Ecto neural progenitor cell (in vitro differentiated cells): ENCODE measurements at regions not wholly inside any gene's neighbourhood (a gene's known extent, or its start where the extent isn't known, plus 50 kb on each side); places are given as distances from the start of the nearest gene placed in this dataset.

Experiments
- DNase-seq: peaks from one replicate; pipeline ENCODE4 v3.0.0-alpha.2; 2018; ENCODE audit warnings: low spot score

DNA sequence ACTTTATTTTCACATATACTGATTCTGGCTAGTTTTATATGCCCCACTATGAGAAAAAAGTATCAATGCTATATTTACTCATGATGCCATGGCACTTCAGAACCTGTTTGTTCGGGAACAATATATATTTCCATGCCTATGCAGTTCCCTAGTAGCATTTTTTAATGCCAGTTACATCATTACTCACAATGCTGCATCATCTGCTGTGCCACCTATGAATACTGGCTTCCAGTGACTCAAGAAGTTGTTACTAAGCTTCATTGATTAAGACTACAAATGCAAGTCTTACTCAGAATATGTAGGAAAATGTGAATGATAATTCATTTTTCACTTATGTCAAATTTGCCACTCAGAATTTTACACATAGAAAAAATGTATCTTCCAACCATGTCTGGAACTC, 97.9 kb downstream of the MAFB start:
- DNase-seq, result no peak

DNA sequence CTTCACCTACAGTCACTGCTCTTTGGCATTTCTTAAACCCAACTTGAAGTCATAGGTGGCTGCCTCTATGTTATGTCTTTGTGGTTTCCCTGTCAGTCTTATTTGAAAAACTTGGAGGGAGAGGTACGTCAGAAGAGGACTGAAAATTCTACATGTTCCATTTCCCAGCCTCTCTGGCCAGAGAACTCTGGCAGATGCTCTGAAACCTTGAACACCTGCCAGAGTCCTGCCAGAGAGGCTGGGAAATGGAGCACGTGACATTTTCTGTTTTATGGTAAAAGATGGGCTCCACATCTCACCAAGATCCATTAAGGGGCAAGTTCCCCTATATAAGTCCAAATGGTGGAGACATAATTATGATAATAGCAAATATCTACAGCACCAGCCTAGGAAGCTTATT, 99.5 kb downstream of the MAFB start:
- no peak for DNase-seq

DNA sequence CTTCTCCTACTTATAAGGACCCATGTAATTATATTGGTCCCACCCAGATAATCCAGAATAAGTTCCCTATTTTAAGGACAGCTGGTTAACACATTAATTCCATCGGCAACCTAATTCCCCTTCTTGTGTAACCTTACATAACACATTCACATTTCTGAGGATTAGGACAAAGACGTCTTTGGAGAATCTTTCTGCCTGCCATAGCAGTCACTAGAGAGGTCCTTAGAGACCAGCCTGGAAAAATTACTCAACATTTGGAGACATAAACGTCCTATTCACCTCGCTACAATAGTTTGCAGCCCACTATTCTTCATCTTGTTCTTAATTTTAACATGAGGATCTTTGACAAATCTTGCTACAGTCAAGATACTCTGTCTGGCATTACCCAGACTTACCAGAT, 100.1 kb downstream of the MAFB start:
- peak; percentile 2 for DNase-seq

DNA sequence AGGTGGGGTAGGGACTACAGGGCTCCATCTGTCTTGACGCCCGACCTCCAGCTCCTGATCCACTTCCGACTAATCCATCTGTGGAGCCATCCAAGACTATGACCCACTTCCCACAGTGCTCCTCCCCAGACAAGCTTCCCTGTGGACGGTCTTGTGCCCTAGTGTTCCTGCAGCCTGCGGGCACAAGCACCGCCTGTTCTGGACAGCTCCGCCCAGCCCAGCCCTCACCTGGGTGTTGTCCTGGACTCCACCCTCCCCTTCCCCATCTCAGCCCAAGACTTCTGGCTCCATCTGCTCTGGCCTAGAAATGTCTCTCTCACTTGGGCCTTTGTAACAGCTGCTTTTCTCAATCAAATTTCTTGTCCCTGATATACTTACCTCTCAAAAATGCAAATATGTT, 102.0 kb downstream of the MAFB start:
- DNase-seq, result no peak

DNA sequence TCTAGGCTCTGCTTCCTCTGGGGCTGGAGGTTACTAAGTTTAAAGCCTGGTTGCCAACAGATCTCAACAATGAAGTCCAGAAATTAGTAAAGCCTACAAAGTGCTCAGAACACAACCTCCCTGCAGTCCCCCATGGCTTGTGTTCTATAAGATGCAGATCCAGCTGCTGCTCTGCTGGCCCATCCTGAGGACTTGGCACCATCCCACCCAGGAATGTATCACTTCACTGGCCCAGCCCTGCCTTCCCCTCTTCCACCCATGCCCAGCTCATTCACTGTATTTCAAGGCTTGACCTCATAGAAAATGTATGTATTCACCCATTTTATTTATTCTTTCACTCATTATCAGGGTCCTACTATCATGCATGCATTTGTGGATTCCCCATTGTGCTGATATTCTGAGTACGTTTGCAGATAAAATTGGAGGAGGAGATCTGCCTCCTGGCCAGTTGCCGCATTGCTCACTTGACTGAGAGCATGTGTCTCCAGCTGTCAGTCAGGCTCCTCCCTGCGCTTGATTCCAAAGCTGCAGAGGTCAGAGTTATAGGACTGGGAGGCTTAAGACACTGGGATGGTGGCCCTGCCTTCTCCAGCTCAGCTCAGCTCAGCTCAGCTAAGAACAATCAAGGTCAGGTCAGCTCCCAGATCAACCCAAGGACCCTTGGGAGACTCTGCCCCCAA, 104.8 kb downstream of the MAFB start:
- DNase-seq, result no peak

DNA sequence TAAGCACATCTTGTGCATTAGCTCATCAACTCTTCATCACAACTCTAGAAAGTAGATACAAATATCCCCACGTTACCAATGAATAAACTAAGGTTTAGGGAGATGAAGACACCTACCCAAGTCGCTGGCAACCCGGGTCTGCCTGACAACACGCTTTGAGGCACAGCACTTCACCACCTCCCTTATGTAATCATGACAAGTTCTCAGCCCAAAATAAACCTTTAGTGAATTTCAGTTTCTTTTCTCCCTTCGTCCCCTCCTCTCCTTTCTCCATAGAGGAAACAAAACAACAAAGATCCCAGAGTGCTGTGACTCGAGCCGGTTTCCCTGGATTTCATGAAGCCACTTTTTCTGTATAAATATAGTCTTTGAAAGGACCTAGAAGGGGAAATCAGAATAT, 105.4 kb downstream of the MAFB start:
- no peak for DNase-seq

DNA sequence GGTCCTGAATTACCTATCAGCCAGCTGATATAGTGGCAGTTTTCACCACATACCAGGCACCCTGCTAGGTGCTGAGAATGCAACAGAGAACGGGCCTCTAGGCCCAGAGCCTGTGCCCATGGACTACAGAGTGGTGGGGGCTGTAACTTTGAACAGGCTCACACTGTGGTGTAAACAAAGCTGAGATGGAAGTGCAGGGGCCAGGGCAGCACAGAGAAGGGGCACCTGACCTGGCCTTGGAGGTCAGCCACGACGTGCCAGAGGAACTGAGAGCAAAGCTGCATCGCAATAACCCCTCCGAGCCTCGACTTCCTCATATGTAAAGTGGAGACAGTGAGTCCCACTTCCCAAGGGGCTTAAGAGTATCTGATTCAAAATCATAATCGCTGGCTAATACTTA, 105.8 kb downstream of the MAFB start:
- DNase-seq, result no peak

DNA sequence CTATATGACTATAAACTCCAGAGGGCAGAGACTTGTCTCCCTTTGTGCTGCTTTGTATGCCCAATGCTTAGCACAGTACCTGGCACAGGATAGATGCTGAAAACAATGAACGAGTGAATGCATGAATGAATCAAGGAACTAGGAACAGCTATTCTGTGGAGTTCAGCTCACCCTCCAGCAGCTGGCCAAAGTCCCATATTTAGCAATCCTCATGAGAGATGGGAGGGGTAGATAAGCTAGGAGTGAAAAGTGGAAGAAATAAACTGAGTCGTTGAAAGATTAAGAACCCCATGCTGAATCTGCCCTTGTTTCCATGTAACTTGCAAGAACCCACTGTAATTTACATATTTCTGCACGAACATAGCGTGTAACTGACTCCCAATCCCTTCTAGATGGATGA, 106.5 kb downstream of the MAFB start:
- DNase-seq, result no peak

DNA sequence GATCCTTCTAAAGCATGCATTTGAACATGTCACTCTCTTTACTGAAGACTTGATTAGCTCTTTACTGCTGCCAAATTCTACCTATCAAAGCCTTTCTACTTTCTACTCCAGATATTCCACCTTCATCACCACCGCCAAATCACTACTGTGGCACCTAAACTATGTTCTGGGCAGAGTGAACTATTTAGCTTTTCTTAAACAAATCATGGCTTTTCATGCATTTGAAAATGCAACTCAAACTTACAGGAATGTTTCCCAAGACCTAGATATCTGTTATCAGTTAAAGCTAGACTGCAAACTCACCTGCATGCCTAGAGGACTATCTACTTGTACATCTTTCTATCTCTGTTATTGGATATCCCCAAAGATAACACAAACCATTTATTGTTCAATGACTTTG, 109.3 kb downstream of the MAFB start:
- DNase-seq, result no peak

DNA sequence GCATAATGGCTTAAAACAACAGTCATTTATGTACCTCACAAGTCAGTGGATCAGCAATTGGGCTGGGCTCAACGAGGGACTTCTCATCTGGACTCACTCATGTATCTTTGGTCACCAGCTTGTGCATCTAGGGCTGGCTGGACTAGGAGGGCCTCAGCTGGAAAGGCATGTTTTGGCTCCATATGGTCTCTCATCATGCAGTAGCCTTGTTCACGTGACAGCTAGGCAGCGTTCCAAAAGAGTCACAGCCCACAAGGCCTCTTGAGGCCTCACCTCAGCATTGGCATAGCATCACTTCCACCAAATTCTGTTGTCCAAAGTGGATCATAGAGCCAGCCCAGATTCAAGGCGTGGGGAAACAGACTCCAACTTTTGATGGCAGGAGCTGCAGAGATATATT, 110.1 kb downstream of the MAFB start:
- no peak for DNase-seq

DNA sequence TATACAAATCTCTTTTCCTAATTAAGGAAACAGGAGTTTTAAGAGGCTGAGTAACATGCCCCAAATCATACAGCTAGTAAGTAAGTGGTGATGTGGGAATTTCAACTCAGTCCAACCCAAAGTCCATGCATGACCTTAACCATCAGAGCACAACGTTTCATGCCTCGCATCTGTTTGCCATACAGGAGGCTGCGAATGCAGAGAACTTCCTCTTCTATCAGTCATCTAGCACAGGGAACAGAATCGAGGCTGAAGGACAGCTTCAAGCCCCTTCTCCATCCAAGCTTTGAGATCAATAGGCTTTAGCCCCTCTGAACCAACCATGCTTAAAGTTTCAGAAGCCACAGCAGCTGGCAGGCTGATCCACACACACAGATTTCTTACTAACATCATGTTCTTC, 113.2 kb downstream of the MAFB start:
- no peak for DNase-seq

DNA sequence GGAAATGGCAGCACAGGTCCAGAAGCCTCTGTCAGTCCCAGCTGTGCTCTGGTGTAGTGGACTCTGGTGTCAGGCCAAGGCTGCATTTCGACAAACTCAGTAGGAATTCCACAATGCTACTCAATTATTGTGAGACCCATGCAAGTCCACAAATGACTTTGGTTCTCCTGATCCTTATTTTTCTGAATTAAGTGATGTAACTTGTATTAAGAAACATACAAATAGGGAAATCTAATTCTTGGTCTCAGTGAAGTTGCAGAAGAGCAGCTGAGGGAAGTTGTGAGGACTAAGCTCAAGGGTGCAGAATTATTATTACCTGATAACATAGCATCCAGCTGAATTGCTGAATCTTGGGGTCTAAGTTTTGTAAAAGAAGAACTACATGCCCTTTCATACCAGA, 116.8 kb downstream of the MAFB start:
- DNase-seq, result no peak

DNA sequence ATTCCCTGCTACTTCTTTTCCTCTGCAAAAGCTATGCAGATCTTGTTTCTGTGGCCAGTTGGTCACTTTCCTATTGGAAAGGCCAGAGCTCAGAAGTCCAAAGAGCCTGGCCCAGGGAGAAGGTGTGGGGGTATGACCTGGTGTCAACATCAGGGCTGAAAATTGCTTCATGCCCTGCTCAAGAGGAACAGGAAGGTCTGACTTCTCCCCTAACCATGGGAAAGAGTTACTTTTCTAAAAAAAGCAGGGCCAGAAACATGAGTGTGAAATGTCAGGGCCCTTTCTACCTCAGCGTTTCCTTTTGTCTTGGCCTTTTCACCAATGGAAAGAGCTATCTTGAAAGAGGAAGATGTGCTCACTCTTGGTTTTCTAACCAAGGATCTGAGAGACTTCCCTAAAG, 117.4 kb downstream of the MAFB start:
- DNase-seq, result no peak

DNA sequence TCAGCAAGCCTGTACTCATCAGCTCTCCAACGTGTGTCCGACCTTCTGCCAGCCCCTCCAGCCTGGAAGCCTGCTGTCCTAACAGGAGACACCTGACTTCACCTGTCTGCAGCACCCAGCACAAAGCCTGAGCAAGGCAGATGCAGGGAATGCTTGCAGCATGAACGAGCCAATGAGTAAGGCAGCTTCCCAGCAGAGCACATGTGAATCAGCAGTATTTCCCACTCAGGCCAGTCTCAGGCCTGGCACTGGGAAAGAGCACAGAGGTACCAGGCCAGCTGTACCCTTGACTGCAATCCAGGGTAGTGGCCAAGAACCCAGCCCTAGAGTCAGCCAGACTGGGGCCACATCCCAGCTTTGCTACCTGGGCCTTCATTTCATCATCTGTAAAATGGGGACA, 120.8 kb downstream of the MAFB start:
- DNase-seq, result no peak

DNA sequence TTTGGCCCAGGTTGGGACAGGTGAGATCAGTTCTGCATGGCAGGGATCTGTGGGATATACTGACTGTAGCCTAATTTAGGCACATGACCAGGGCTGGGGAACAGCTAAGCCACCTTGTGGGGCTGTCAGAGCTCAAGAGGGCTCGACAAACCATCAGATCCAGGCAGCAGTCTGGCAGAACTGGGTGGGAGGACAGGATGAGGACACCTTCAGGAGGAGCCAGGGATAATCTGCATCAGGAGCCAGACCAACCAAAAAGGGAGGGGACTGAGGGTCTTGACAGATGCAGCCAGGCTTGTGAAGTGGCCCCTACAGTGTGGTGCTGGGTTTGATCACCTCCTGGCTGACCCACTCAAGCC, 123.4 kb downstream of the MAFB start:
- DNase-seq, result no peak

DNA sequence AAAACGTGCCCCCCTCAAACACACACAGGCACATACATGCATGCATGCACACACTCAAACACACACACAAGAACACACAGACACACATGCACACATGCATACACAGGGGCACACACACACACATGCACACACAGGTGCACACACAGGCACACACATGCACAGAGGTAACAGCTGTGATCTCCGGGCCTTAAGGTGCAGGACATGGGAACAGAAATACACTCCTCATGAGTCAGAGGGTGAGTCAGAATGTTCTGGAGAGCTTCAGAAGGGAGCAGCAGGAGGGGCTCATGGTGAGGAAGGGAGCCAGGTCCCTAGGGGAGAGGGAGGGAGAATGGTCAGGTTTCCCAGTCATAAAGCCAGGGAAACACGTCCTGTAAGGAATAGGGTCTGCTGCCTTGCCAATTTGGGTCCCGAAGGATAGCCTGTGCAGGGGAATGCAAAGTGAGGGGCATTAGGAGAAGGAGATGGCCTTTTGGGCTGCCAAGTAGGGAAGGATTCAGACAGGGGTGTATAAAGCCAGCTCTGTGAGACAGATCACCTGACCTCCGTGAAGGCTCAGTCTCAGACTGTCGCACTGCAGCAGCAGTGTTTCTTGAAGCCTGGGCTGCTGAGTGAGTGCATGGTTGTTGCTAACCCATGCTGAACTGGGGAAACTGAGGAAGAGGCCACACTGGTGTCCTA, 123.9 kb downstream of the MAFB start:
- no peak for DNase-seq

DNA sequence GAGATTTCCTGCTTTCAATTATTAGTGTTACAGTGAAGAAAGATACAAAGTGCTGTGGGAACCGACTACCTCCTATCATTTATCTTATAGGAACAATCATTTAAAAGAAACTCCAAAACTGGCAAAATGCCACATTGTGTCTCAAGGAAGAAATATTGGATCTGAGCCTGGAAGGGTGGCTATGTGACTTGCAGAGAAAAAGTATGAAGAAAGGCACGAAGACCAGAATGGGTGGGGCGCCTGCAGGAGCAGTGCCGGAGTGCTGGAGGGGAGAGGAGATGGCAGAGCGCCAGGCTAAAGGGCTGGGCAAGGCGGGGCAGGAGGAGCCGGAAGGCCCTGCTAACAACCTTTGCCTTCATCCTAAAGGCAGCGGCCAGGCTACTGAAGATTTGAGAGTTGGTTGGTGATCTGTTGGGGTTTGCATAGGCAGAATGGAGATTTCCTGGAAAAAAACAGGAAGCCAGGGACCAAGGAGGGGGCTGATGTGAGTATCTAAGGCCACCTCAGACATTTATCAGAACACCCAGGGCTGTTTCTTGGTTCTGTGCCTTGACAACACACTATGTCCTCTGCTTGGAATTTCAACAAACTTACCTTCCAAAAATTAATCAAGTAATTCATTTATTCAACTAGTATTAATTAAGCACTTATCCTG, 125.6 kb downstream of the MAFB start:
- no peak for DNase-seq

DNA sequence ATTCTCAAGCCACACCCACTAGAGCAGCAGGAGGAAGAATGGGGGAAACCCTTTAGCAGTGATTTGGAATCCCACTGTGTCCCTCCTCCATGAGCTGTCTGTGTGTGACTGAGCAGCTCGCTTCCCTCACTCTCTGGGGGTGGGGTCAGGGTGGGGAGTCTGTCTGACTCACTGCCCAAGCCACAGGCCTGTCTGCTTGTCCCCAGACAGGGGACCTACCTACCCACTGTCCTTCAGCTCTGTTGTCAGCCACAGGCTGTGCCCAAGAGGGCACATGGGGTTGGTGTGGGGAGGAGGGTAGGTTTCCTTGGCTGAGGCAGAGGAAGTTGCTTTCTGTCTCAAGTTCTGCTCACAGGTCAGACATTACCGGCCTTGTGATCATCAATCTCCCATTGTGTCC, 127.0 kb downstream of the MAFB start:
- DNase-seq, result no peak

DNA sequence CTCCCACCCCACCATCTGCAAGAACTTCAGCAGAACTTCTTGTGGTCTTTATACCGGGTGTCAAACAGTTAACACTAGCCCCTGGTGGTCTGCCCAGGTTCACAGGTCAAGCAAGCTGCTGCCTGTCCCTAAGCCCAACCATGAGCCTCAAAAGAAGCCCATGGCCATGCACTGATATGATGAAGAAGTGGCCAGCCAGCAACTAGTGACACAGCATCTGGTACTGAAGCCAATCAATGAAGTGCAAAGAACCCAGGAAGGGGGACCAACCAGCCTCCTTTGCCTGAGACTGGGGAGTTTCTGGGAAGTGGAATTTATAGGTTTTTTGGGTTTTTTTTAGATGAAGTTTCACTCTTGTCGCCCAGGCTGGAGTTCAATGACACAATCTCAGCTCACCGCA, 127.8 kb downstream of the MAFB start:
- DNase-seq, result no peak

DNA sequence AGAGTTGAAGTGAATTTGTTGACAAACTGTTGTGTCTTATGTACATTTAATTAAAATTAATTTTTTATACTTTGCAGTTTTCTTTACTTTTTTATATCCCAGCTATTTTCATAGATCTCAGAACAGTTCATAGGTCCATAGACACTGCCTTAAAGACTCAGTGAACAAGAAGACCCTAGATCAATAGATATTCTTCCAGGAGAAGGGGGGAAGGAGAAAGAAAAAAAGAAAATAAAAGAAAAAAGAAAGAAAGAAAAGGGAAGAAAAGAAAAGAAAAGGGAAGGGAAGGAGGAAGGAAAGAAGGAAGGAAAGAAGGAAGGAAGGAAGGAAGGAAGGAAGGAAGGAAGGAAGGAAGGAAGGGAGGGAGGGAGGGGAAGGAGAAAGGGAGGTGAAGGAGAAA, 130.8 kb downstream of the MAFB start:
- no peak for DNase-seq

DNA sequence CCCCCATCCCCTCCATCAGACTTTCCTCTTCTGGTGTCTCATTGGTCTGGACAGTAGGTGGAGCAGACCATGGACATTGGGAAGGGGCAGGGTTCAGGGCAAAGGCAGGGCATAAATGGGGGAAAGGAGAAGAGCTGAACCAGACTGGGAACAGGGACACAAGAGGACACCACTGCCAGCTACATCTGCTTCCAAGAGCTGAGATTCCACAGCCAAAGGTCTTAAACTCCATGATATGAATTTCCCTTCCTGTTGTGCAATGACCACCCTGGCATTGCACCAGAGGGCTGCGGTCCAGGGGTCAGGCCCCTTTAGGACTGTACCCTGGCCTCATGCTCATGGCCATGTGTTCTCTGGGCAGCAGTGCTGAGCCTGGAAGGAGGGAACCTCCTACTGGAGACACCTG, 137.9 kb downstream of the MAFB start:
- no peak for DNase-seq

DNA sequence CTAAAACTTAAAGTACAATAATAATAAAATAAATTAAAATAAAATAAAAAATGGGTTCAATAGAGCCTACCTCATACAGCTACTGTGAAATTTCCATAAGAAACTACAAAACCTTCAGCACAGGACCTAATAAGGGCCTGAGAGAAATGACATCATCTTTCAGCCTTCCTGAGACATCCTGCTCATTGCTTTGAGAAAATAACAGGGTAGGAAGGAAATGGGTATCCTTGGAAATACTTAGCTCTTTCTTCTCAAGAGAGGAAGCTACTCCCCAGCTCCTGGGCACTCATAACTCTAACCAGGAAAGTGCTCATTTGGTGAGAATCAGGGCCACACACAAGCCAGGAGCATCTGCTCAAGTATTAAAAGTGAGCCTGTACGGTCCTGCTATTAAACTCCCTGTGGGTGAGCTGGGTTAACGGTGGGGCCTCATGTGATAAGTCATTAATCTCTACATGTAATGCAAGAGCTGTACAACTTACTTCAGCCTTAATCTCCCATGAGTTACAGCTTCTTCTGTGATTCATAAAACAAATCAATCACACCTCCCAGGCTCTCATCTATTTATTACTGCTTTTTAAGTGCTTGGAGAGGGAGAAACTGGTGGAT, 141.4 kb downstream of the MAFB start:
- no peak for DNase-seq

DNA sequence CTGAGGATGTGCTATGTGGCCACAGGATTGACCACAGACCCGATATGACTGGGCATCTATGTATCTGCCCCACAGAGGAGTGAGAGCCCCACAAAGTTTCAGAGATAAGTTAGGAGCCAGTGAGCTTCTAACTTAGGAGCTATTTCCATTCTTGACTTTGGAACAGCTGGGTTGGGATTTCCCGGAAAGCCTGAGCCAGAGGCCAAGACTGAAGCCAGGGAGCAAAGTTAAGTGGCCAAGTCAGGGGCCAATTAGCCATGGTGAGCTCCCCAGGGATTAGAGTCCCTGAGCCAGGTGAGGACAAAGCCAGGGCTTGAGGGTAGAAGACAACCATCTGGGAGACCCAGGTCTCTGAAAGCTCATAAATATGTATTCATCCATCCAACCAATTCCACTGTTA, 143.6 kb downstream of the MAFB start:
- DNase-seq, result no peak
